Bronchial epithelial cell (primary cell): ENCODE measurements at regions not wholly inside any gene's neighbourhood (a gene's known extent, or its start where the extent isn't known, plus 50 kb on each side); places are given as distances from the start of the nearest gene placed in this dataset.
"Not testable (repeated sequence)": the region's sequence is repeated elsewhere in the genome, so short reads cannot be mapped to it uniquely, and the experiment has no call there.

Experiments
- DNase-seq: peaks from one replicate; pipeline ENCODE4 v3.0.0-alpha.2; 2010; ENCODE audit warnings: low read depth
- FAIRE-seq: peaks from 2 replicates; lab custom pipeline; 2011; peaks lifted over from hg19 to GRCh38; lab: Jason Lieb, UNC
- H3K27me3 ChIP-seq: 2 replicates; pipeline ENCODE4 v1.5.1; 2011; ENCODE audit warnings: low read length; ENCODE audit not compliant: control insufficient read depth, insufficient read depth
- H3K36me3 ChIP-seq: 2 replicates; pipeline ENCODE4 v1.5.1; 2011; ENCODE audit warnings: low read length; ENCODE audit not compliant: control insufficient read depth, insufficient read depth
- H3K4me3 ChIP-seq: 2 replicates; pipeline ENCODE4 v1.5.1; 2011; ENCODE audit warnings: mild to moderate bottlenecking, low read depth, low read length, control low read depth
- TF ChIP-seq, protein P1 (sequence below): IDR thresholded peaks from 2 replicates; pipeline ENCODE4 v1.5.1; 2011; ENCODE audit warnings: mild to moderate bottlenecking, moderate library complexity, low read length, control low read depth, inconsistent platforms; ENCODE audit not compliant: insufficient read depth, severe bottlenecking

DNA sequence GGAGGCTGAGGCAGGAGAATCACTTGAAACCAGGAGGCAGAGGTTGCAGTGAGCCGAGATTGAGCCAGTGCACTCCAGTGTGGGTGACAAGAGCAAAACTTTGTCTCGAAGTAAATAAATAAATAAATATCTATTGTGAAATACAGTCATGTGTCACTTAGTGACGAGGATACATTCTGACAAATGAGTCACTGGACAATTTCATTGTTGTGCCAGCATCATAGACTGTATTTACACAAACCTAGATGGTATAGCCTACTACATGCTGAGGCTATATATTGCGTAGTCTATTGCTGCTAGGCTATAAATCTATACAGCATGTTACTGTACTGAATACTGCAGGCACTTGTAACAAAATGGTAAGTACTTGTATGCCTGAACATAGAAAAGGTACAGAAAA is 61.1 kb upstream of the CCL21 start:
- H3K36me3 ChIP-seq, result no peaks in the 10 kb centered on the region
- DNase-seq (peak; percentile 89), FAIRE-seq (no peak)
- H3K27me3 ChIP-seq, result no peaks in the 10 kb centered on the region
- H3K4me3 ChIP-seq, result no peak overlapping the region
- TF ChIP-seq, protein P1, sequence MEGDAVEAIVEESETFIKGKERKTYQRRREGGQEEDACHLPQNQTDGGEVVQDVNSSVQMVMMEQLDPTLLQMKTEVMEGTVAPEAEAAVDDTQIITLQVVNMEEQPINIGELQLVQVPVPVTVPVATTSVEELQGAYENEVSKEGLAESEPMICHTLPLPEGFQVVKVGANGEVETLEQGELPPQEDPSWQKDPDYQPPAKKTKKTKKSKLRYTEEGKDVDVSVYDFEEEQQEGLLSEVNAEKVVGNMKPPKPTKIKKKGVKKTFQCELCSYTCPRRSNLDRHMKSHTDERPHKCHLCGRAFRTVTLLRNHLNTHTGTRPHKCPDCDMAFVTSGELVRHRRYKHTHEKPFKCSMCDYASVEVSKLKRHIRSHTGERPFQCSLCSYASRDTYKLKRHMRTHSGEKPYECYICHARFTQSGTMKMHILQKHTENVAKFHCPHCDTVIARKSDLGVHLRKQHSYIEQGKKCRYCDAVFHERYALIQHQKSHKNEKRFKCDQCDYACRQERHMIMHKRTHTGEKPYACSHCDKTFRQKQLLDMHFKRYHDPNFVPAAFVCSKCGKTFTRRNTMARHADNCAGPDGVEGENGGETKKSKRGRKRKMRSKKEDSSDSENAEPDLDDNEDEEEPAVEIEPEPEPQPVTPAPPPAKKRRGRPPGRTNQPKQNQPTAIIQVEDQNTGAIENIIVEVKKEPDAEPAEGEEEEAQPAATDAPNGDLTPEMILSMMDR, result no peak

DNA sequence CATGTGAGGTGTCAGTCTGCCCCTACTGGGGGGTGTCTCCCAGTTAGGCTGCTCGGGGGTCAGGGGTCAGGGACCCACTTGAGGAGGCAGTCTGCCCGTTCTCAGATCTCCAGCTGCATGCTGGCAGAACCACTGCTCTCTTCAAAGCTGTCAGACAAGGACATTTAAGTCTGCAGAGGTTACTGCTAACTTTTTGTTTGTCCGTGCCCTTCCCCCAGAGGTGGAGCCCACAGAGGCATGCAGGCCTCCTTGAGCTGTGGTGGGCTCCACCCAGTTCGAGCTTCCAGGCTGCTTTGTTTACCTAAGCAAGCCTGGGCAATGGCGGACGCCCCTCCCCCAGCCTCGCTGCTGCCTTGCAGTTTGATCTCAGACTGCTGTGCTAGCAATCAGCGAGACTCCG is 57.2 kb upstream of the CCL21 start:
- peak; percentile 15 for DNase-seq
- H3K36me3 ChIP-seq, H3K27me3 ChIP-seq, H3K4me3 ChIP-seq, FAIRE-seq: not testable (repeated sequence)

DNA sequence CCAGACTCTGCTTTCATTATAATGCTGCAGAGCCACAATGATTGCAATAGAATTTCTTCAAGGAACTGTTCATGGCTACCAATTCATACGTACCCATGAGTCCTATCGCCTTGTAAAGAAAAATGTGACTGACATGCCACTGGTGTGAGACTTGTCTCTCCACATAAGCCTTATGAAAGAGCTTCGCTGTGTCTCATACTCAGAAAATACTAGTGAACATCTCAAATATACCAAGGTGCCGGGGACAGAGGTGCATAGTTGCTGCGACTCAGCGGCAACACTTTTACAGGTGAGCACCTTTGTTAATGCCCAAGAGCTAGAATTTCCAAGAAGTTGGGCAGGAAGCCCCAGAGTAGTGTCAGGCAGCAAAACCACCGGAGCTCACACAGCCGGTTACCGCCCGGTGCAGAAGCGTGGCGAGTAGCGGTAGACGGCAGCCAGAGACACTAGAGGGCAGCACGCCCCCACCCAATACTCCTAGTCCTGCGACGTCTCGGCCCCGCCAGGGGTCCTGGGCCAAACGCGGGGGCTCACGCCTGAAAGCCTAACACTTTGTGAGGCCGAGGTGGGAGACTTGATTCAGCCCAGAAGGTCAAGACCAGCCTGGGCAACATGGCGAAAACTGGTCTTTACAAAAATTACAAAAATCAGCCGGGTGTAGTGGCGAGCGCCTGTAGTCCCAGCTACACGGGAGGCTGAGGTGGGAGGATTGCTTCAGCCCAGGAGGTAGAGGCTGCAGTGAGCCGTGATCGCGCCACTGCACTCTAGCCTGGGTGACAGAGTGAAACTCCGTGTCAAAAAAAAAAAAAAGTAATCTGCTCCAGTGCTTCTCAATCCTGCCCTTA is 50.5 kb upstream of the CCL21 start:
- H3K36me3 ChIP-seq, H3K4me3 ChIP-seq, H3K27me3 ChIP-seq: not testable (repeated sequence)
- FAIRE-seq, result peak; percentile 60
- TF ChIP-seq, protein P1, result peak; percentile 93
- peak; percentile 25 for DNase-seq
